GM12865 (cell line): ENCODE measurements at regions not wholly inside any gene's neighbourhood (a gene's known extent, or its start where the extent isn't known, plus 50 kb on each side); places are given as distances from the start of the nearest gene placed in this dataset.

Experiments used
- DNase-seq: peaks from one replicate; pipeline ENCODE4 v3.0.0; 2010; ENCODE audit warnings: low read depth
- H3K4me3 ChIP-seq: 2 replicates; pipeline ENCODE4 v1.5.1; 2011; ENCODE audit warnings: mild to moderate bottlenecking, low read depth, low read length, control low read depth
- TF ChIP-seq, protein P1 (sequence below): IDR thresholded peaks from 2 replicates; pipeline ENCODE4 v1.5.1; 2011; ENCODE audit warnings: low read length, control low read depth, low read depth, inconsistent platforms; ENCODE audit not compliant: insufficient read depth; ENCODE audit errors: missing control alignments

DNA sequence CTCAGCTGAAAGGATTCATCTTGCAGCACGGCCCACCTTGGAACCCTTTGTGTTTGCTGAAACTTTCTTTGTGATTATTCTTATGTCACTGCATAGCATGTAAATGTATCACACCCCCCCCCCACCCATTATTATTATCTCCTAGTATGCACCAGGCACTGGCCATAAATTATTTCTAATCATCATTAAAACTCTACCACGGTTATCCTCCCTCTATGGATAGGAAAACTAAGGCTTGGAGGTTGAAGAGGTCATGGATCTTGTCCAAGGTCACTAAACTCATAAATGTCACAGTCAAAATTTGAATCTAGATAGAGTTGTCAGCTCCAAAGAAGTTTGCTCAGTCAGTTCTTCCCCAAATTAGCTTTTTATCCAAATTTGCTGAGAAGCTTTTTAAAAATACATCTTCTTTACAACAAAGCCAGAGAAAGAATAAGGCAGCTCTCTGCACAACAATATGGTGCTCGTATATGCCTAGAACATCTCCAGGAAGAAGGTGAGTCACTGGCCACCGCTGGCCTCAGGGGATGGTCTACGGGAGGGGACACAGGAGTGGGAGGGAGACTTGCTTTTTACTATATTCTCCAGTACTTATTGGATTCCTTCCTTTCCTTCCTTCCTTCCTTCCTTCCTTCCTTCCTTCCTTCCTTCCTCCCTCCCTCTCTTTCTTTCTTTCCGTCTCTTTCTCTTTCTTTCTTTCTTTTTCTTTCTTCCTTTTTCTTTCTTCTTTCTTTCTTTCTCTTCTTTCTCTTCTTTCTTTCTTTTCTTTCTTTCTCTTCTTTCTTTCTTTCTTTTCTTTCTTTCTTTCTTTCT is 134.5 kb downstream of the VEGFA start:
- DNase-seq, result no peak
- TF ChIP-seq, protein P1, sequence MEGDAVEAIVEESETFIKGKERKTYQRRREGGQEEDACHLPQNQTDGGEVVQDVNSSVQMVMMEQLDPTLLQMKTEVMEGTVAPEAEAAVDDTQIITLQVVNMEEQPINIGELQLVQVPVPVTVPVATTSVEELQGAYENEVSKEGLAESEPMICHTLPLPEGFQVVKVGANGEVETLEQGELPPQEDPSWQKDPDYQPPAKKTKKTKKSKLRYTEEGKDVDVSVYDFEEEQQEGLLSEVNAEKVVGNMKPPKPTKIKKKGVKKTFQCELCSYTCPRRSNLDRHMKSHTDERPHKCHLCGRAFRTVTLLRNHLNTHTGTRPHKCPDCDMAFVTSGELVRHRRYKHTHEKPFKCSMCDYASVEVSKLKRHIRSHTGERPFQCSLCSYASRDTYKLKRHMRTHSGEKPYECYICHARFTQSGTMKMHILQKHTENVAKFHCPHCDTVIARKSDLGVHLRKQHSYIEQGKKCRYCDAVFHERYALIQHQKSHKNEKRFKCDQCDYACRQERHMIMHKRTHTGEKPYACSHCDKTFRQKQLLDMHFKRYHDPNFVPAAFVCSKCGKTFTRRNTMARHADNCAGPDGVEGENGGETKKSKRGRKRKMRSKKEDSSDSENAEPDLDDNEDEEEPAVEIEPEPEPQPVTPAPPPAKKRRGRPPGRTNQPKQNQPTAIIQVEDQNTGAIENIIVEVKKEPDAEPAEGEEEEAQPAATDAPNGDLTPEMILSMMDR, result no peak
- H3K4me3 ChIP-seq, result no peak overlapping the region

DNA sequence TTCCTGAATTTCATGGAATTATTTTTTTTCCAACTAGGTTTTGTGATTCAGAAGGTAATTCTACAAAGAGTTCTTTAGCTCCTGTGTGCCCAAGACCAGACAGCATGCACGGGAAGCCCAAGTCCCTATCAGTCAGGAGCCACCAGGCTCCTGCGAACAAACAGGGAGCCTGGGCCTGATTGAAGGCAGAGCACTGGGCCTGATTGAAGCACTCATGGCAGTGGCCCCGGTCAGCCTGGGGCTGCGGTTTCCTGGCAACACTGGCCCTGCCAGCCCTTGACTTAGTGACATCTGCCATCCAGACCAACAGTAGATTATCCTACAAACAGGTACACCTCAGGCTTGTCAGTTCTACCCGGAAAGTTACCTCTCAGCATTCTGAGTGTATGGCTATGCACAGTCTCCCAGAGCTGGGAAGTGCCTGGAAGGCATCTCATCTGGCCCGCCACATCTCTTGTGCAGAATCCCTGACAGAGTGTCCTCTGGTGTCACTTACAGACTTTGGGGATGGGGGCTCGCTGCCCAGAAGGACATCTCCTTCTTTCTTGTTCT is 133.8 kb downstream of the VEGFA start:
- TF ChIP-seq, protein P1, result no peak
- no peak for DNase-seq
- H3K4me3 ChIP-seq, result no peak overlapping the region

GRCh38 chr6:43901733-43902230 is 131.8 kb downstream of the VEGFA start:
- no peak overlapping the region for H3K4me3 ChIP-seq
- TF ChIP-seq, protein P1, result no peak
- DNase-seq, result no peak

DNA sequence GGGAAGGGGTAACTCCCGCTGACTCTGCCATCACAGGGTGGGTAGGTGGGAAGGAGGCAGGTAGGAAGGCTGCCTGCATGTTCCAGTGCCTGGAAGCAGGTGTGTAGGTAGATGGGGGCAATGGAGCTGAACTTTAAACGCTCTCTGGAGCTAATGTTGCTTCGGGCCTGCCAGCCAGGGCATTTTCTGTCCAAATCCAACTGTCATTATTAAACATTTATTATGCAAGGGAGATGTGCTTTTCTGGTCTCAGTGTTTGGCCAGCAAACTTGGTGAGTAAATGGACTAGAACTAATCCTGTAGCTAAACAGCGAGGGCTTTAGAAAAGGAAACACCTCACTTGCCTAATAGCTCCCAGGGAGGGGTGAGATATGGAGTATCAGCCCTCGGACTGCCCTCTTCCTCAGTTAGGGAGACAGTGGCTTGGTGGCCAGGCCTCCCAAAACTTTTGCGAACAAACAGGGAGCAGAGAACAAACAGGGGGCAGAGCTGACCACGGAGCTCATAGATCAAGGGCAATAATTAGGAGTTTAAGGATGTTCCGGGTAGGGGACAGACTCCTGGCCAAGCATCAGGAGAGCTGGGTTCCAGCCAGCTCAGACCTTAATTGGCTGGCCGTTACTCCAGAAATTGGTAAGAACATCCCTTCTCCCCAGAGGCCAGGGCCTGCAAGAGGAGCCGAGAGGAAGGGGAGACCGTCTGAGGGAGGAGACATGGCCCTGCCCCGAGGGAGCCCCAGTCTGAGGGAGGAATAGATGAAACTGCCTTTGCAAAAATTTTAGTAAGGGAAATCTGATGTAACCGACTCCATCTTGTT is 131.1 kb downstream of the VEGFA start:
- TF ChIP-seq, protein P1, result no peak
- no peak overlapping the region for H3K4me3 ChIP-seq
- DNase-seq, result no peak

DNA sequence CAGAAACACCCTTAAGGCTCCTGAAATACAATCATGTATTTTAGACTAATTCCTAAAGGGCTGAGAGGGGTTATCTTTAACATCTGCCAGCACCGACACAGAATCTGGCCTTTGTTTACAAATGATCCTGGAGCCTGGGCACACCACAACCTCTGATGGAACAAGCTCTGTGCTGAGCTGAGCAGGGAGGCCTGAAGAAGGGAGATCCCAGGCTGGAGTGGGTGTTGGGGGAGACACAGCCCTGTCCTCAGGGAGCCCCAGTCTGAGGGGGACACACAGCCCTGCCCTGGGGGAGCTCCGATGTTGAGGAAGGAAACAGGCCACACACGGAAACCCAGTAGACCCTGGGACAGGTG is 130.5 kb downstream of the VEGFA start:
- H3K4me3 ChIP-seq, result no peak overlapping the region
- TF ChIP-seq, protein P1, result no peak
- DNase-seq, result no peak

GRCh38 chr6:43899830-43900229 is 129.8 kb downstream of the VEGFA start:
- no peak overlapping the region for H3K4me3 ChIP-seq
- DNase-seq, result no peak
- TF ChIP-seq, protein P1, result no peak
